ENCODE measurements at regions not wholly inside any gene's neighbourhood (a gene's known extent, or its start where the extent isn't known, plus 50 kb on each side); places are given as distances from the start of the nearest gene placed in this dataset.

GRCh38 chr16:22427556-22427955 is 53.1 kb upstream of the CDR2 start:
- TF ChIP-seq CTCF (IDR thresholded peaks at IDR 0.05; ENCODE audit: low read length) (no peak), EZH2 (IDR thresholded peaks at IDR 0.05; ENCODE audit: borderline replicate concordance, low read length) (no peak)

Measured in OCI-LY1 (cell line).